GM21526 (cell line): ENCODE measurements at regions not wholly inside any gene's neighbourhood (a gene's known extent, or its start where the extent isn't known, plus 50 kb on each side); places are given as distances from the start of the nearest gene placed in this dataset.

Experiments used
- ATAC-seq: cut with Tn5 transposase; IDR thresholded peaks from one replicate; pipeline ENCODE4 v1.9.1; 2021; ENCODE audit warnings: moderate library complexity; ENCODE audit not compliant: unreplicated experiment, low FRiP score

DNA sequence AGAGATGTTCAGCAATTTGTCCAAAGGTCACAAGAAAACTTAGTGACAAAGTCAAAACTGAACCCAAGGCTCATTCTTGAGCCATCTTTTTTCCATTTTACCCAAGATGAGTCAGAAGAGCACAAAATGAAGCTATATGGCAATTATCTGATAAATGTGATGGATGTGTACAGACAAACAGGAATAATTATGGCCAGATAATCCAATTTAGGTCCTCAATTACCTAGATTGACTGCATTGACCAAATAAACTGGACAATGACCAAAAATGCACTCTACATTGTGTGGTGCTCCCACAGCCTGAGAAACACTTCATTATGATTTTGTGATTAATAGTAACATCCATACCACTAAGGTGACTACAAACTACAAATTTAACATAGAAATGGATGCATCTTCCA lies 1105.8 kb downstream of the IGSF11 start:
- ATAC-seq: no peak

GRCh38 chr3:117932441-117932840 lies 1102.2 kb downstream of the IGSF11 start:
- no peak for ATAC-seq

DNA sequence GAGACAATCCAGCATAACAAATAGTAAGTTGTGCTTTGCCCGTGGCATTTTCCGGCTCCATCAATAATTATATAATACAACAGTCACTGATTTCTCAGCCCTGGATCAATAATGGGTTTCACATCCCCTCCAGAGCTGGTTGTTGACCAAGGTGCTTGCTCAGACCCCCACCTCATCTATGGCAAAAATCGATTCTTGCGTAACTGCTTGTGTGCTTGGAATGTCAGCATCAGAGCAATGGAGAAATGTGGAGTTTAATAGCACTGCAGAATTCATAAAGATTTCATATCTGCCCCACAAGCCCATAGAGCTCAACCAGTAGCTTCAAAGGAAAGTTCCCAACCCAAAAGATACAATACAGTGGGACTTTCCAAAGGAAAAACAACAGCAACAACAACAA lies 1098.5 kb downstream of the IGSF11 start:
- no peak for ATAC-seq

DNA sequence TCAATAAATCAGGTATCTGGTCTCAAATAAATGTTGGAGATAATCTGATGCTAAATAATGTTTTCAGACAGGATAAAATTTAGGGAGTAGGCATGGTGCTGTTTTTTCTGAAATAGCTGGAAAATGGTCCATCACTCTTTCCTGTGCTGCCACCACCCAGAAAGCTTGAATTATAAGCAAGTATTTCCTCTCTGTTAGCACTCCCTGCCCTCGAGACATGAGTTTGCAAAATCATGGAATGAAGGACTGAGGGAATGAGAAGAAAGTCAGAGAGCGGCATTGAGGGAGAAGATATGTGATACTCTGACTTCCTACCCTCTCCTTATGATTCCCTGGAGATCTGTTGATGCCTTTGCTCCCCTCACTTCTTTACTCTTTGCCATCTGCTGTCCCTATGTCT lies 1095.7 kb downstream of the IGSF11 start:
- ATAC-seq: no peak

GRCh38 chr3:117939425-117940027 lies 1095.1 kb downstream of the IGSF11 start:
- ATAC-seq: no peak

GRCh38 chr3:117941015-117941414 lies 1093.6 kb downstream of the IGSF11 start:
- no peak for ATAC-seq

- ATAC-seq: no peak
Measured at GRCh38 chr3:117941756-117942155, 1092.9 kb downstream of the IGSF11 start.

DNA sequence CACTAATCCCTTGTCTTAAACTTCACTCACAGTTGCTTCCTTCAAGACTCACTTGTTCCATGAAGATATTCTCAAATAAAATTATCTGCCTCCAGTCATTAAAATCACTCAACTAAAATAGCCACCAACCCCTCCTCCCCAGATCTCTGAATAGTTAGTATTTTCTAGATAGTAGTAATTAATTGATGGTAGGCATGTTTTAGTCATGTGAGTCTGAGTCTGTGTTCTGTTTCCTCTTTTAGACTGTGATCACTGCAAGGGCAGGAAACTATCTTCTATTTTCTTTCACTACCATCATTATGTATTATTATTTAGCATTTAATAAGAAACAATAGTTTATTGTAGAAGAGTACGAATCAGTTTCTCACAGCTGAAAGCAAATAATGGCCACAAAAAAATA lies 1080.5 kb downstream of the IGSF11 start:
- ATAC-seq: no peak

DNA sequence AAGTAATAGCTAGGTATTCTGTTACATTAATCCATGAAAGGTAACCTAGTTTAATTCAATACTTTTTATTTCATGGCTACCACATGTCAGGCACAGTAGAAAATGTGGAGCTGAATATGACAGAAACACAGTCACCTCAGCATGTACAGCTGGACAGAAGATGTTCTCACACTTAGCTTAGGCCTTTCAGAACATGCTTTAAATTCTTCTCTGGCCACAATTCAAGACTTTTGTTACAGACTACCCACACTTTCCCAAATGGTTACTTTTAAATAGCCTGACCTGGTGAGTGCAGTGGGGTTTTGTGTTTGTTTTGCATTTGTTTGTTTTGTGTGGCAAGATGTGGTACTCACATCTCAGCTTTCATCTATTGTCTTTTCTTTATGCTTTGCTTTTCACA lies 1079.5 kb downstream of the IGSF11 start:
- ATAC-seq: no peak

GRCh38 chr3:117958027-117958426 lies 1076.6 kb downstream of the IGSF11 start:
- no peak for ATAC-seq

GRCh38 chr3:117962750-117963149 lies 1071.9 kb downstream of the IGSF11 start:
- ATAC-seq: no peak

GRCh38 chr3:117963858-117964257 lies 1070.8 kb downstream of the IGSF11 start:
- ATAC-seq: no peak

GRCh38 chr3:117964814-117965213 lies 1069.8 kb downstream of the IGSF11 start:
- ATAC-seq: no peak

GRCh38 chr3:117977504-117978228 lies 1057.0 kb downstream of the IGSF11 start:
- ATAC-seq: no peak

DNA sequence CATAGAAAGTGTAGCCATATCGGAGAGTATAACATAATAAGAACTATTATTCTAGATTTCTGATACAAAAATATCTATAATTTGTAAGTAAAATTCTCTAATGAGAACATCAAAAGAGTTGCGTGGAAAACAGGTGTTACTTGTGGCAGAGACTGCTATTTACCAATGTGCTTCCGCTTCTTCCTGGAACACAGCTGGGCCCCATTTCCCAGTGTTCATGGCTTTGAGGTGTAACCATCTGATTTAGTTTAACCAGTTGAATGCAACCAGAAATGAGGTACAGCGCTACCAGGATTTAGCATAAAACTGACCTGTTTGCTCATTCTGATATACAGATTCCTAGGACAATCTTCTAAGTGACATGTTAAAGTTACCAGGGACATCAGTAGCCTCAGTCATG lies 1055.2 kb downstream of the IGSF11 start:
- ATAC-seq: no peak

DNA sequence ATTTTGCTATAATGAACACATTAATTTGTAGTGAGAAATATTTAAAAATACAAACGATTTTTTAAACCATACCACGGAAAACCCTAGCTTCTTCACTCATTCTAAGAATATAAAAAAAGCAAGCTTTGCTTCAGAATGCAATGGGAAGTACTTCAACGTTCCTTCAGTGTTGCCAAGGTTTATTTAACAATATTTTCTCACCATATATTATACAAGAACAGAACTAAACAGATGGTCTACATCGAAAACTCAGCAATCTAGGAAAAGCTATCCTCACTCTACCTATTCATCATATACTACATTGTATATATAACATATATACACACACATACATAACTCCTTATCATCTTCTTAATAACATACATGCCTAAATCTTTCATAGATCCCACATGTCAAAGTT lies 1047.4 kb downstream of the IGSF11 start:
- ATAC-seq: no peak

- no peak for ATAC-seq
Measured at GRCh38 chr3:117989982-117990381, 1044.7 kb downstream of the IGSF11 start.

- ATAC-seq: no peak
Measured at GRCh38 chr3:117990627-117991026, 1044.0 kb downstream of the IGSF11 start.

DNA sequence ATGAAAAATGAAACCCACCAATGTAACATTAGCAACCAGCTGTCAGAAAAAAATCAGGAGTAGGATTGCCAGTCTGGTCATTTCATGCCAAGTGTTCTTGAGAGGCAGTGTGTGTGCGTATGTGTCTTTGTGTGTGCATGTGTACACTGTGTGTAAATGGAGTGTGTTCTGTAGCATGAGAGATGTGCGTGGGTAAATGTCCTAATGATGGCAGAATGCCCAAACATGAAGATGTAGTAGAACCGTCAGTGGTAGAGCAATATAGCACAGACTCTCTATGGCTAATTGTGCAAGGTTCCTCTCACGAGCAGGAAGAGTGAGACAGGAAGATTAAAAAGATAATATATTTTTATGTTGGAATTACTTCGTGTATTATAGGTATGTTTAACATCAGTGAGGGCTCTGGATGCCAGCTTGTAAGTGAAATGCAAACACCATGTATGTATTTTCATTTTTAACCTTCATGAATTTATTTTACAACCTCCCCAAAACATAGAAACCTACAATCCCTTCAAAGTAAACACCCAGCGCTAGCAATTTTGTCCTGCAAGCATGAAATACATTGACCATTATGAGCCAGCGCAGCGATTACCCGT lies 1038.7 kb downstream of the IGSF11 start:
- ATAC-seq: no peak

DNA sequence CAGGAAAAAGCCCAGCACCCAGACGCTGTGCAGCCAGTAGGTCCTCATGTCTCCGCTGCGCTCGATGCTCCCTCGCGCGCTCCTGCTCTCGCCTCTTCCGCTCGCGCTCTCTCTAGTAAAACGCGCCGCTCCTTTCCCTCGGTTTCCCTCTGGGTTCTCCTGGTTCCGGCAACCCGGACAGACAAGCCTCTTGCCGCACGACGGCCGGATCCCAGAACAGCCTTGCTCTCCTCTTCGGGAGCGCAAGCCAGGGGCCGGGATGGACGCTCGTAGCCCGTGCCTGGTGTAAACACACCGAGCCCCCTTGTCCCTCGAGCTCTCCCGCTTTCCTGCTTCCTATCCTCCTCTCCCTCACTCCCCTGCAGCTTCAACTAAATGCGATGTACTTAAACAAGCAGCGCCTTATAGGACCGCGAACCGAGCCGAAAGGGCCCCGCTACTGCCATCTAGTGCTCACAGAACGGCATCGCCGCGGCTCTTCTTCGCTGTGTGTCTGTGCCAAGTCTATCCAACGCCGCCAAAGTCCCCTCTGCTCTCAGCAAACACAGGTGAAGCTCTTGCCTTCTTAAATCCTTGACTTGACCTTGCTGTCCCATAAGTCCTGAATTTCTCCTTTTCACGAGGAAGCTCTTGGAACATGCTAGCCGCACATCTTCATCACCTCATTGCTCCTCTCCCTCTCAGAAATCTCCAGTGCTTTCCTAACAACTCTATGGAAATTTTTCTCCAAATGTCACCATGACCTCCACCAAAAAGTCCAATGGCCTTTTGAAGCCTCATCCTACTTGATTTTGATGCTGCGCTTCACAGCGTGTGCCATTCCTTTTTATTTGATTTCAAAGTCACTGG lies 1037.2 kb downstream of the IGSF11 start:
- ATAC-seq: peak; percentile 99

DNA sequence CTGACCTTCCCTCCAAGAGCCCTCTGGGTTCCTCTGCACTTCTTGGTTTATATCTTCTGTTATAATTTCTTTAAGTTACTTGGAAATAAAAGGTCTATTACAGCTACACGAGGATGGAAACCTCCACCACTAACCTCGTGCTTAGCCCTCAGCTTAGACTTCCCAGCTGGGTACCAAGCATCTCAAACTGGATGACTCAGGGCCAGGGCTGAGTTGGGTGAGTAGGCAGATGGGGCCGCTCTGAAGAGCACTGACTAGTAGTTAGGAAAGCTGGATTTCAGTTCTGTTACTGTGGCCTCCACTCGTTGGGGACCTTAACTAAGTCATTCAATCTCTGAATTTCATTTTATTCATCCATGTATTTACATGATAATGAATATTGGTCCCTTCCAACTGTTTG lies 1036.6 kb downstream of the IGSF11 start:
- ATAC-seq: no peak
